Keratinocyte (primary cell): ENCODE measurements at regions not wholly inside any gene's neighbourhood (a gene's known extent, or its start where the extent isn't known, plus 50 kb on each side); places are given as distances from the start of the nearest gene placed in this dataset.

Source experiments
- DNase-seq: peaks from one replicate; pipeline ENCODE4 v3.0.0-alpha.2; 2011; ENCODE audit warnings: low read depth, missing footprints, low spot score
- FAIRE-seq: peaks from 2 replicates; lab custom pipeline; 2011; peaks lifted over from hg19 to GRCh38; lab: Jason Lieb, UNC
- H2AFZ ChIP-seq: 2 replicates; pipeline ENCODE4 v1.6.0; 2012; ENCODE audit warnings: low read length, control low read depth, inconsistent platforms; ENCODE audit not compliant: control insufficient read depth
- H3K27ac ChIP-seq: 2 replicates; pipeline ENCODE4 v1.5.1; 2011; ENCODE audit warnings: low read length; ENCODE audit not compliant: control insufficient read depth, insufficient read depth
- H3K27me3 ChIP-seq: 3 replicates; pipeline ENCODE4 v1.6.0; 2011; ENCODE audit warnings: low read length; ENCODE audit not compliant: control insufficient read depth, insufficient read depth; ENCODE audit errors: extremely low read depth
- H3K36me3 ChIP-seq, 2 experiments: 2 replicates in 1 of 2; 3 replicates in 1 of 2; pipeline ENCODE4 v1.5.1; 2011; ENCODE audit warnings: low read length in 2 of 2, mild to moderate bottlenecking in 1 of 2; ENCODE audit not compliant: control insufficient read depth in 2 of 2, insufficient read depth in 2 of 2; ENCODE audit errors: extremely low read depth in 1 of 2
- H3K4me1 ChIP-seq: 3 replicates; pipeline ENCODE4 v1.5.1; 2011; ENCODE audit warnings: low read length; ENCODE audit not compliant: control insufficient read depth, insufficient read depth; ENCODE audit errors: extremely low read depth
- H3K4me2 ChIP-seq: 3 replicates; pipeline ENCODE4 v1.6.0; 2011; ENCODE audit warnings: low read depth, low read length; ENCODE audit not compliant: control insufficient read depth, insufficient read depth; ENCODE audit errors: extremely low read depth
- H3K4me3 ChIP-seq, 3 experiments: fragments of 200-600 bp in 1 of 3; sonication (generic) in 1 of 3; 2 replicates in 2 of 3; 3 replicates in 1 of 3; pipeline ENCODE4 v1.5.1; 2011 to 2016; ENCODE audit warnings: low read length in 3 of 3, mild to moderate bottlenecking in 3 of 3, control low read depth in 2 of 3, inconsistent platforms in 1 of 3, low read depth in 1 of 3, mixed read lengths in 1 of 3, mixed run types in 1 of 3, moderate library complexity in 1 of 3; ENCODE audit not compliant: control insufficient read depth in 2 of 3, insufficient read depth in 2 of 3; ENCODE audit errors: extremely low read depth in 1 of 3
- H3K79me2 ChIP-seq: 2 replicates; pipeline ENCODE4 v1.6.0; 2012; ENCODE audit warnings: low read length; ENCODE audit not compliant: control insufficient read depth, insufficient read depth
- H3K9ac ChIP-seq: 3 replicates; pipeline ENCODE4 v1.6.0; 2011; ENCODE audit warnings: low read length; ENCODE audit not compliant: control insufficient read depth, insufficient read depth; ENCODE audit errors: extremely low read depth
- H3K9me1 ChIP-seq: 3 replicates; pipeline ENCODE4 v1.6.0; 2011; ENCODE audit warnings: low read length; ENCODE audit not compliant: control insufficient read depth, insufficient read depth; ENCODE audit errors: extremely low read depth
- H3K9me3 ChIP-seq: 2 replicates; pipeline ENCODE4 v1.5.1; 2012; ENCODE audit warnings: low read depth, low read length; ENCODE audit not compliant: control insufficient read depth
- H4K20me1 ChIP-seq: 3 replicates; pipeline ENCODE4 v1.6.0; 2011; ENCODE audit warnings: low read length; ENCODE audit not compliant: control insufficient read depth, insufficient read depth; ENCODE audit errors: extremely low read depth
- CTCF ChIP-seq, 3 experiments: IDR thresholded peaks in 1 of 3; conservative IDR thresholded peaks in 1 of 3; optimal IDR thresholded peaks in 1 of 3; 2 replicates in 2 of 3; 3 replicates in 1 of 3; pipeline versions ENCODE3 to v1.5.1; 2011; ENCODE audit warnings: low read length in 3 of 3, mild to moderate bottlenecking in 3 of 3, moderate library complexity in 2 of 3, control low read depth in 1 of 3, inconsistent platforms in 1 of 3; ENCODE audit not compliant: insufficient read depth in 2 of 3; ENCODE audit errors: extremely low read depth in 1 of 3
- EZH2 ChIP-seq: IDR thresholded peaks from one replicate; pipeline ENCODE4 v1.6.1; 2012; ENCODE audit warnings: inconsistent platforms, mild to moderate bottlenecking, low read length, moderate library complexity
- dilution Hi-C: fragments of 300-500 bp; cut with MboI; formaldehyde crosslinking; loops from one replicate; pipeline ENCODE4 v1.7.0; 2020; ENCODE audit warnings: low sequenced_read_pairs; ENCODE audit not compliant: extremely low pct_ligation_motif_present

DNA sequence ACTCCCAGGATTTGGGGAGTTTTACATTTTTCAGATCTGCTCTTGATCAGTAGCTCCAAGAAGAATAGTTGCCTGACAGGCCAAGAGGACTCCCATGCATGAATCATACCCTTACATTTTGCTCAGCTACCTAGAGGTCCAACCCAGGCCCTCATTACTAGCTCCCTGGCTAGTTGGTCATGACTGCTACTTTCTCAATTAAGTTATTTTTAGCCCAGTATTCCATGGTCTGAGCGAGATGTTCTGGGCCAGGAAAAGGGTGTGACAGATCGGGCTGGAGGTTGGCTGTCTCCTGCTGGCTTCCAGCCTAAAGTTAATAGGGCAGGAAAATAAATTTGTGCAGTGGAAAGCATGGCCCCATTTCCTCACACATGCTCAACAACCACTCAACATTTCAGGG is 379.2 kb downstream of the GRIN2B start:
- Histone ChIP-seq H3K9me1 (no peaks in the 10 kb centered on the region), H3K27ac (no peak overlapping the region), H3K4me2 (no peak overlapping the region), H3K79me2 (no peaks in the 10 kb centered on the region), H3K27me3 (no peaks in the 10 kb centered on the region), H3K36me3 (no peaks in the 10 kb centered on the region), H3K9me3 (no peaks in the 10 kb centered on the region), H4K20me1 (no peaks in the 10 kb centered on the region), H3K4me3 (no peak overlapping the region), H3K9ac (no peak overlapping the region), H3K4me1 (no peaks in the 10 kb centered on the region), H2AFZ (no peak overlapping the region)
- dilution Hi-C loops, result no loop called here
- FAIRE-seq (no peak), DNase-seq (no peak)
- TF ChIP-seq EZH2 (no peak), CTCF (optimal IDR thresholded peaks at IDR 0.05 in 1 of 3, IDR thresholded peaks at IDR 0.05 in 1 of 3, conservative IDR thresholded peaks at IDR 0.05 in 1 of 3; ENCODE audit: extremely low read depth in 1 of 3, insufficient read depth in 2 of 3, low read length in 3 of 3) (no peak)

DNA sequence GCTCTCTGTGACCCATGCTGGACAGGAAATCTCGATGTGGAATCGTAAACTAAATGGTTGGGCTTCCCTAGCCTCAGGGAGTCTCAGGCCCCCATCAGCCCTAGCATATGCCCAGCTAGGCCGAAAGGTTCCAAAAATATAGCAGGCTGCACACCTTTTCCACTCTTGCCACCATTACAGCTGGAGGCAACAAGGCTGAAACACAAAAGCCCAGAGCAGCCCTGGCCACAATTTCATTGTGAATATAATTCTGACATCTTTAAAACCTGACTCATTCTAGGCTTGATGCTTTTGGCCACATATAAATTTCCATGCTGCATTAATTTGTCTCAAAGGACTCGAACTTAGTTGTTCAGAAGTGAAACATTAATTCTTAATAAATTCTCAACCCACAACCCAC is 382.2 kb downstream of the GRIN2B start:
- Histone ChIP-seq H3K4me2 (no peak overlapping the region), H3K9me1 (no peaks in the 10 kb centered on the region), H3K79me2 (no peaks in the 10 kb centered on the region), H3K27ac (no peak overlapping the region), H4K20me1 (no peaks in the 10 kb centered on the region), H3K9me3 (no peaks in the 10 kb centered on the region), H3K9ac (no peak overlapping the region), H3K36me3 (no peaks in the 10 kb centered on the region), H2AFZ (no peak overlapping the region), H3K4me3 (no peak overlapping the region), H3K4me1 (no peaks in the 10 kb centered on the region), H3K27me3 (no peaks in the 10 kb centered on the region)
- no peak for TF ChIP-seq EZH2
- no peak for TF ChIP-seq CTCF (optimal IDR thresholded peaks at IDR 0.05 in 1 of 3, IDR thresholded peaks at IDR 0.05 in 1 of 3, conservative IDR thresholded peaks at IDR 0.05 in 1 of 3; ENCODE audit: extremely low read depth in 1 of 3, insufficient read depth in 2 of 3, low read length in 3 of 3)
- FAIRE-seq, result no peak
- no peak for DNase-seq
- dilution Hi-C loops, result no loop called here
